CD4-positive, alpha-beta memory T cell (primary cell): ENCODE measurements at regions not wholly inside any gene's neighbourhood (a gene's known extent, or its start where the extent isn't known, plus 50 kb on each side); places are given as distances from the start of the nearest gene placed in this dataset.

Experiments used
- CTCF ChIA-PET: fragments of 350-600 bp; sonication (Branson Sonifier 250); formaldehyde crosslinking; loops from one replicate; lab custom pipeline; 2021; ENCODE audit warnings: inconsistent platforms; ENCODE audit not compliant: partially characterized antibody; lab: Charles Lee
- POLR2A ChIA-PET: fragments of 350-600 bp; sonication (Branson Sonifier 250); formaldehyde crosslinking; loops from one replicate; lab custom pipeline; 2021; ENCODE audit not compliant: partially characterized antibody; lab: Charles Lee
- DNase-seq, 5 donors: peaks; one replicate each; pipeline versions ENCODE4 v3.0.0 to v3.0.0-alpha.2; 2020 to 2022; ENCODE audit warnings: mixed read lengths in 1 of 5
- H3K27ac ChIP-seq: one replicate; pipeline ENCODE4 v1.7.0; 2013; ENCODE audit warnings: low read depth, low read length
- H3K27me3 ChIP-seq: 2 replicates; pipeline ENCODE4 v1.7.0; 2013; ENCODE audit warnings: mild to moderate bottlenecking, low read length, moderate library complexity; ENCODE audit not compliant: insufficient read depth
- H3K36me3 ChIP-seq: 2 replicates; pipeline ENCODE4 v1.7.0; 2013; ENCODE audit warnings: mild to moderate bottlenecking, low read length, moderate library complexity; ENCODE audit not compliant: insufficient read depth
- H3K4me1 ChIP-seq: 2 replicates; pipeline ENCODE4 v1.7.0; 2013; ENCODE audit warnings: mild to moderate bottlenecking, low read length, moderate library complexity; ENCODE audit not compliant: insufficient read depth
- H3K4me3 ChIP-seq, 2 donors: one replicate each; pipeline ENCODE4 v1.7.0; 2013; ENCODE audit warnings: low read length in 2 of 2, mild to moderate bottlenecking in 1 of 2
- H3K9me3 ChIP-seq, 2 donors: one replicate each; pipeline ENCODE4 v1.7.0; 2013; ENCODE audit warnings: low read length in 2 of 2, control low read depth in 1 of 2; ENCODE audit not compliant: control insufficient read depth in 1 of 2
- H3K27ac Mint-ChIP-seq, 7 donors: one replicate each; pipeline ENCODE4 v1.8.0; 2020 to 2021; ENCODE audit warnings: mixed read lengths in 7 of 7, mild to moderate bottlenecking in 6 of 7, inconsistent platforms in 3 of 7, moderate library complexity in 3 of 7
- H3K27me3 Mint-ChIP-seq, 2 donors: one replicate each; pipeline ENCODE4 v1.8.0; 2020 to 2021; ENCODE audit warnings: mixed read lengths in 2 of 2
- H3K36me3 Mint-ChIP-seq, 2 donors: one replicate each; pipeline ENCODE4 v1.8.0; 2020 to 2021; ENCODE audit warnings: mixed read lengths in 2 of 2, inconsistent platforms in 1 of 2, mild to moderate bottlenecking in 1 of 2
- H3K4me1 Mint-ChIP-seq, 4 donors: one replicate each; pipeline ENCODE4 v1.8.0; 2020 to 2021; ENCODE audit warnings: mixed read lengths in 4 of 4, mild to moderate bottlenecking in 1 of 4
- H3K4me3 Mint-ChIP-seq, 8 donors: one replicate each; pipeline ENCODE4 v1.8.0; 2020 to 2021; ENCODE audit warnings: mixed read lengths in 8 of 8, mild to moderate bottlenecking in 7 of 8, moderate library complexity in 6 of 8, inconsistent platforms in 3 of 8
- H3K9me3 Mint-ChIP-seq, 8 donors: one replicate each; pipeline ENCODE4 v1.8.0; 2020 to 2021; ENCODE audit warnings: mixed read lengths in 8 of 8, mild to moderate bottlenecking in 5 of 8, inconsistent platforms in 3 of 8, moderate library complexity in 1 of 8
- intact Hi-C: fragments of 100-400 bp; cut with micrococcal nuclease; formaldehyde crosslinking; loops from one replicate; pipeline ENCODE4 v1.15.1; 2023

DNA sequence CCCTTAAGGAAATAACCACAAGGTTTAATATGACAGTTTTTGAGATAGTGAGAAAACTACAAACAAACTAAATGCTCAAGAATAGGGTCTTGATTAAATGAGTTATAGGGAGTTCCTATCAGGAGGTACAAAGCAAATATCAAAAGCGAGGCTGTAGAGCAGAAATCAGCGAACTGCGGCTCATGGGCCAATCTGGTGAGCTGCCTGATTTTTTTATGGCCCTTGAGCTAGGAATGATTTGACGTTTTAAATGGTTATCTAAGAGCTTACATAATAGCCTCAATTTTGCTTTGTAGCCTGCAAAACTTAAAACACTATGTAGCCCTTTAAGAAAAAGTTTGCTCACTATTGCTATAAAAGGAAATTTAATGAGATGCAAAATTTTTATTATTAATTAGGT is 62.2 kb downstream of the XCL2 start:
- H3K36me3 Mint-ChIP-seq = peaks cover 6 to 7% of the 10 kb centered on the region in 2 donors
- POLR2A ChIA-PET = interaction anchor here (1.2 kb wide), 1 partner anchor 22 kb away, joined by 3 read pairs; no protein-coding TSS in a partner anchor
- Histone ChIP-seq H3K4me1 (peaks cover 52% of the 10 kb centered on the region), H3K4me3 (no peak overlapping the region), H3K36me3 (no peaks in the 10 kb centered on the region), H3K9me3 (no peaks in the 10 kb centered on the region), H3K27me3 (no peaks in the 10 kb centered on the region), H3K27ac (no peak overlapping the region)
- H3K27ac Mint-ChIP-seq = peak overlapping the region in 1 of 7 donors; percentile 38
- H3K4me3 Mint-ChIP-seq = no peak overlapping the region
- intact Hi-C loops = no loop called here
- H3K4me1 Mint-ChIP-seq = peaks cover 52 to 87% (median 73%) of the 10 kb centered on the region in 4 donors
- CTCF ChIA-PET = interaction anchor here (1.1 kb wide), 1 partner anchor 51 kb away, joined by 3 read pairs; no protein-coding TSS in a partner anchor
- peaks cover 0 to 10% (median 4%) of the 10 kb centered on the region in 8 donors for H3K9me3 Mint-ChIP-seq
- no peaks in the 10 kb centered on the region for H3K27me3 Mint-ChIP-seq
- DNase-seq = no peak

DNA sequence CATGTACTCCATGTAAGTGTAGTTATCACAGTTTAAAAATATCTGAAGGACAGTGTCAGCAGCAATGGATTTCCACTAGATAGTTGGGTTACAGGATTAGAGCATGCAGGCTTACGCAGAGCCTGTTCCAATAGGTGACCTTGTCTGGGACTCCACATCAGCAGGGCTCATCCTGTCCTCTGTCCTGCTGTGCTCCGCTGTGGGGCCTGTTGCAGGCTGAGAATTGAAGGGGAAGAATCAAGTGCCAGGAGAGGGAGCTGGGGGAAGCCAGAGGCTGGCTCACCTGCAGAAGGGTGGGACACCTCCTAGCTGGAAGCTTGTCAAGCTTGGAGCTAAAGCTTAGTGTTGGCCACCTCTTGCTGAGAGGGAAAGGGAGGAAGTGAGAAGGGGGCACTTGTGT is 62.8 kb downstream of the XCL2 start:
- Mint-ChIP-seq H3K27me3 (no peaks in the 10 kb centered on the region), H3K9me3 (peaks cover 0 to 5% (median 0%) of the 10 kb centered on the region in 8 donors), H3K4me1 (peaks cover 54 to 84% (median 72%) of the 10 kb centered on the region in 4 donors), H3K27ac (peak overlapping the region in 4 of 7 donors; percentile 2 to 82 (median 43)), H3K4me3 (peak overlapping the region in 3 of 8 donors; percentile 10 to 38 (median 34)), H3K36me3 (peaks cover 1 to 2% of the 10 kb centered on the region in 2 donors)
- H3K4me3 ChIP-seq = no peak overlapping the region
- ChIA-PET POLR2A (interaction anchor here (1.2 to 1.5 kb wide), 2 partner anchors 11 to 23 kb away, joined by 3 to 6 read pairs; no protein-coding TSS in a partner anchor), CTCF (interaction anchor here (1.0 to 1.1 kb wide), 3 partner anchors 41 to 123 kb away, joined by 3 to 4 read pairs (median 4); no protein-coding TSS in a partner anchor)
- no peak overlapping the region for H3K27ac ChIP-seq
- no peaks in the 10 kb centered on the region for H3K27me3 ChIP-seq
- H3K36me3 ChIP-seq = no peaks in the 10 kb centered on the region
- intact Hi-C loops = no loop called here
- no peaks in the 10 kb centered on the region for H3K9me3 ChIP-seq
- H3K4me1 ChIP-seq = peaks cover 51% of the 10 kb centered on the region
- DNase-seq = no peak

DNA sequence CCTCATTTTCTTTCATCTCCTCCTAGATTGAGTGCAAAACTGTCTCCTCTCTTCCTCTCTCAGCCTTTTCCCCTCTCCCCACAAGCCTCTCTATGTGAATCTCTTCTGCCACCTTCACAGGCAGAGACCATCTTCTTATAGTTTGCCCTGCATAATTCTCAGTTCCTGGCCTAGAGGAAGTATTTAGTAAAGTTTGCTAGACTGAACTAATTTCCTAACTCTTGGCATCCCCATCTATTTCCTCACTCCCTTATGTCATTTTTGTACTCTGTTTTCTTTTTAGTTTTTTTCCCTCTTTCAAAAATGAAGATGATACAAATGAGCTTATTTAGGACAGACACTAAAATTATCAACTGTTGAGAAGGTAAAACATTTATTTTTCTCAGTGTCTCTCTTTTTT is 66.0 kb downstream of the XCL2 start:
- POLR2A ChIA-PET = interaction anchor here (1.3 to 1.7 kb wide), 3 partner anchors 8 to 40 kb away, joined by 3 to 4 read pairs (median 3); no protein-coding TSS in a partner anchor
- Mint-ChIP-seq H3K27me3 (no peaks in the 10 kb centered on the region), H3K4me3 (peak overlapping the region in 4 of 8 donors; percentile 5 to 52 (median 12)), H3K36me3 (peaks cover 6 to 16% of the 10 kb centered on the region in 2 donors), H3K27ac (peak overlapping the region in 4 of 7 donors; percentile 3 to 51 (median 28)), H3K9me3 (peaks cover 2 to 15% (median 9%) of the 10 kb centered on the region in 8 donors), H3K4me1 (peaks cover 36 to 57% (median 50%) of the 10 kb centered on the region in 4 donors)
- H3K27ac ChIP-seq = no peak overlapping the region
- CTCF ChIA-PET = interaction anchor here (0.7 to 1.7 kb wide), 3 partner anchors 9 to 134 kb away, joined by 3 to 6 read pairs (median 5); no protein-coding TSS in a partner anchor
- no peaks in the 10 kb centered on the region for H3K9me3 ChIP-seq
- no peaks in the 10 kb centered on the region for H3K27me3 ChIP-seq
- H3K36me3 ChIP-seq = no peaks in the 10 kb centered on the region
- DNase-seq = no peak
- H3K4me1 ChIP-seq = peaks cover 26% of the 10 kb centered on the region
- H3K4me3 ChIP-seq = no peak overlapping the region
- intact Hi-C loops = no loop called here

DNA sequence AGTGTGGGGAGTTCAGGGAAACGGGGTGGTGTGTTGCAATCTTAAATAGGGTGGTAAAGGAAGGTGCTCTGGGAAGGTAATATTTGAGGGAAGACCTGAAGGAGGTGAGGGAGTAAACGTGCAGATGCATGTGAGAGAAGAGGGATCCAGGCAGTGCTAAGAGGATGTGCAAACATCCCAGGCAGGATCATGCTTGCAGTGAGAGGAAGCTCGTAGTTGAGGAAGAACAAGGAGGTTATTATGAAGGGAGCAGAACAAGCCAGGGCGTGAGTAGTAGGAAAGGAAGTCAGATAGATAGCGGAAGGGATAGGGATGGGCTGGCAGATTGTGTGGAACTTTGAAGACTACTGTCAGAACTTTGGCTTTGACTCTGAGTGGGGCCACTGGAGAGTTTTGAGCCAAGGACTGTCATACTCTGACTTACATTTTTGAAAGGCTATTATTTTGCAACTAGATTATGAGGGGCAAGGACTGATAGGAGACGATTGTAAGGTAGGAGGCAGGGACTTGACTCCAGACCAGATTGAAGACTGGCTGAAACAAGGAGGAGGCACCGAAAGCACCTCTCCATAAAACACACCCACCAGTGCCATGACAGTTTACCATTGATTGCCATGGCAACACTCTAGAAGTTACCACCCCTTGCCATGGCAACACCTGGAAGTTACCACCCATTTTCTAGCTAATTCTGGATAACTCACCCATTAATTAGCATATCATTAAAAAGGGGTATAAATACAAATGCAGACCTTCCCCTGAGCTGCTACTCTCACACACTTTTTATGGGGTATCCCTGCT is 67.0 kb downstream of the XCL2 start:
- Histone ChIP-seq H3K4me1 (peaks cover 25% of the 10 kb centered on the region), H3K9me3 (no peaks in the 10 kb centered on the region), H3K36me3 (no peaks in the 10 kb centered on the region), H3K27ac (no peak overlapping the region), H3K27me3 (no peaks in the 10 kb centered on the region), H3K4me3 (no peak overlapping the region)
- peaks cover 9 to 16% of the 10 kb centered on the region in 2 donors for H3K36me3 Mint-ChIP-seq
- H3K9me3 Mint-ChIP-seq = peaks cover 3 to 15% (median 9%) of the 10 kb centered on the region in 8 donors
- H3K27me3 Mint-ChIP-seq = no peaks in the 10 kb centered on the region
- POLR2A ChIA-PET = interaction anchor here (1.3 to 1.7 kb wide), 3 partner anchors 7 to 41 kb away, joined by 3 to 4 read pairs (median 3); no protein-coding TSS in a partner anchor
- H3K4me1 Mint-ChIP-seq = peaks cover 33 to 63% (median 44%) of the 10 kb centered on the region in 4 donors
- intact Hi-C loops = no loop called here
- DNase-seq = no peak
- H3K27ac Mint-ChIP-seq = peak overlapping the region in 3 of 7 donors; percentile 4 to 74 (median 45)
- peak overlapping the region in 3 of 8 donors; percentile 7 to 77 (median 55) for H3K4me3 Mint-ChIP-seq
- CTCF ChIA-PET = interaction anchor here (1.5 to 1.7 kb wide), 2 partner anchors 8 to 33 kb away, joined by 5 to 6 read pairs; no protein-coding TSS in a partner anchor

DNA sequence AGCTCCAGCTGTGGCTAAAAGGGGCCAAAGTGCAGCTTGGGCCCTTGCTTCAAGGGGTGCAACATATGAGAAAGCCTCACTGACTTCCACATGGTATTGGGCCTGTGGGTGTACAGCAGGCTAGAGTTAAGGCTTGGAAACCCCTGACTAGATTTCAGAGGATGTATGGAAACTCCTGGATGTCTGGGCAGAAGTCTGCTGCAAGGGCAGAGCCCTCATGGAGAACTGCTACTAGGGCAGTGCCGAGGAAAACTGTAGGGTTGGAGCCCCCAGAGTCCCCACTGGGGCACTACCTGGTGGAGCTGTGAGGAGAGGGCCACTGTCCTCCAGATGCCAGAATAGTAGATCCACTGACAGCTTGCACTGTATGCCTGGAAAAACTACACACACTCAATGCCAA is 69.5 kb downstream of the XCL2 start:
- H3K36me3 Mint-ChIP-seq = peaks cover 9 to 16% of the 10 kb centered on the region in 2 donors
- no peaks in the 10 kb centered on the region for H3K27me3 ChIP-seq
- intact Hi-C loops = no loop called here
- no peak for DNase-seq
- peaks cover 40 to 63% (median 47%) of the 10 kb centered on the region in 4 donors for H3K4me1 Mint-ChIP-seq
- no peaks in the 10 kb centered on the region for H3K36me3 ChIP-seq
- no peak overlapping the region for H3K27ac Mint-ChIP-seq
- ChIA-PET POLR2A (no interaction called here), CTCF (no interaction called here)
- peaks cover 42% of the 10 kb centered on the region for H3K4me1 ChIP-seq
- H3K27me3 Mint-ChIP-seq = no peaks in the 10 kb centered on the region
- H3K4me3 Mint-ChIP-seq = no peak overlapping the region
- no peak overlapping the region for H3K4me3 ChIP-seq
- H3K27ac ChIP-seq = no peak overlapping the region
- H3K9me3 Mint-ChIP-seq = peaks cover 3 to 15% (median 9%) of the 10 kb centered on the region in 8 donors
- no peaks in the 10 kb centered on the region for H3K9me3 ChIP-seq

DNA sequence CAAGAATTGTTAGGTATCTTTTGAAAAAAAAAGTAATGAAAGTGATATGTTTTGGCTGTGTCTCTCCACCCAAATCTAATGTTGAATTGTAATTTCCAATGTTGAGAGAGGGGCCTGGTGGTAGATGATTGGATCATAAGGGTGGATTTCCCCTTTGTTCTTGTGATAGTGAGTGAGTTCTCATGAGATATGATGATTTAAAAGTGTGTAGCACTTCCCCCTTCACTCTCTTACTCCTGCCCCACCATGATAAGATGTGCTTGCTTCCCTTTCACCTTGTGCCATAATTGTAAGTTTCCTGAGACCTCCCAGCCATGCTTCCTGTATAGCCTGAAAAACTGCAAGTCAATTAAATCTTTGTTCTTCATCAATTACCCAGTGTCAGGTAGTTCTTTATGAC is 70.7 kb downstream of the XCL2 start:
- peaks cover 49% of the 10 kb centered on the region for H3K4me1 ChIP-seq
- no peak overlapping the region for H3K27ac ChIP-seq
- no peaks in the 10 kb centered on the region for H3K27me3 ChIP-seq
- H3K27me3 Mint-ChIP-seq = no peaks in the 10 kb centered on the region
- H3K36me3 Mint-ChIP-seq = peaks cover 9 to 16% of the 10 kb centered on the region in 2 donors
- ChIA-PET CTCF (no interaction called here), POLR2A (no interaction called here)
- H3K4me3 ChIP-seq = no peak overlapping the region
- no peak for DNase-seq
- H3K36me3 ChIP-seq = no peaks in the 10 kb centered on the region
- no peak overlapping the region for H3K4me3 Mint-ChIP-seq
- peaks cover 44 to 63% (median 49%) of the 10 kb centered on the region in 4 donors for H3K4me1 Mint-ChIP-seq
- H3K9me3 Mint-ChIP-seq = peaks cover 3 to 15% (median 9%) of the 10 kb centered on the region in 8 donors
- H3K9me3 ChIP-seq = no peaks in the 10 kb centered on the region
- peak overlapping the region in 2 of 7 donors; percentile 57 to 73 for H3K27ac Mint-ChIP-seq
- intact Hi-C loops = no loop called here

DNA sequence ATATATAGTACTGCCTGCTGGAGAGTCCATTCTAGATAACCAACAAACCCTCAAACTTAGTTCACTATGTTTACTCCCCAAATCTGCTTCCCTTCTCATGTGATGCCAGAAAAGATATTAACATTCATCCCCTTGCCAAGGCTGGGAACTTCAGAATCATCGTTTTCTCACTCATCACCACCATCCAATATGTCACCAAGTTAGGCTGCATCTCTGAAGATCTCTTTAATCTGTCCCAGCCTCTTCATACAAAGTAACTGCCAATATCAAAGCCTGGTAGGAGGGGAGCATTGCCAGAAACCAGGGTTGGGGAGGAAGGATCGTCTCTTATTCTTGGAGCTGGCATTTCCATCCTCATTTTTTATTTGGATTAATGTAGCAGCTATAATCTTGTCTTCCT is 71.6 kb downstream of the XCL2 start:
- Mint-ChIP-seq H3K4me3 (peak overlapping the region in 1 of 8 donors; percentile 31), H3K9me3 (peaks cover 3 to 15% (median 9%) of the 10 kb centered on the region in 8 donors), H3K4me1 (peaks cover 45 to 63% (median 49%) of the 10 kb centered on the region in 4 donors), H3K27me3 (no peaks in the 10 kb centered on the region), H3K27ac (peak overlapping the region in 1 of 7 donors; percentile 73), H3K36me3 (peaks cover 9 to 16% of the 10 kb centered on the region in 2 donors)
- ChIA-PET POLR2A (no interaction called here), CTCF (no interaction called here)
- H3K27me3 ChIP-seq = no peaks in the 10 kb centered on the region
- DNase-seq = no peak
- no peaks in the 10 kb centered on the region for H3K9me3 ChIP-seq
- H3K36me3 ChIP-seq = no peaks in the 10 kb centered on the region
- intact Hi-C loops = no loop called here
- H3K4me1 ChIP-seq = peaks cover 49% of the 10 kb centered on the region
- no peak overlapping the region for H3K4me3 ChIP-seq
- no peak overlapping the region for H3K27ac ChIP-seq
